GM21381 (cell line): ENCODE measurements at regions not wholly inside any gene's neighbourhood (a gene's known extent, or its start where the extent isn't known, plus 50 kb on each side); places are given as distances from the start of the nearest gene placed in this dataset.

Experiments used
- ATAC-seq: cut with Tn5 transposase; IDR thresholded peaks from one replicate; pipeline ENCODE4 v1.9.1; 2021; ENCODE audit warnings: mild to moderate bottlenecking, moderate library complexity; ENCODE audit not compliant: unreplicated experiment

DNA sequence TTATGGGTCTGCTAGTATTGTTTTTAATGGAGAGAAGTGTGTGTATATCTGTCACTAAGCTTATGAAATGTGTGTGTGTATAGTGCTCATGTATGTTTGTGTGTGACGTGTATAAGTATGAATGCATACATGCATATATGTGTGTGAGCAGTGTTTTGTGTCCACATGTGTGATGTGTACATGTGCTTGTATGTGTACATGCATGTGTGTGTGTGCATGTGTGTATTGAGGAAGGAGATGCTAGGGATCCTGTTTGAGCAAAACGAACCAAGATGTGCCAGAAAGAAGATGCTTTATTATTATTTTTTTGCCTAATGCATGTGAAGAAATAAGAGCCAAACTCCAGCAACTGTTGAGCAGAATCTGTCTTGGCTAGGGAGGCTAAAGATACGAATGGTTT is 301.3 kb upstream of the SKOR2 start:
- no peak for ATAC-seq

DNA sequence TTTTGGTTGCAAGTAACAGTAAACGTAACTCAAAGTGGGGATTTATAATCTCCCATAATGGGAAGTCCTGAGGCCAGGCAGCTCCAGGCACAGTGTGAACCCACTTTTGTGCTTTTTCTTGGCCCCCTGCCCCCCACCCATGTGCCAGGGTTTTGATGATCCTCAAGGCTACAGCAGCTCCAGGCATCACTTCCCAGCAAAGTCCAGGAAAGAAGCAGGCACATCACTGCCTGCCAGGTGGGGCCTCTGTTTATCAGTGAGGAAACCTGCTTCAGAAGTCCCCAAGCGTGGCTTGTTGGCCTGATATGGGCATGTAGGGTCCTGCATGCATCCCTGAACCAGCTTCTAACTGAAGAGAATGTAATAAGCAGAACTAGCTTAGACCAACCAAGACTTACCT is 299.2 kb upstream of the SKOR2 start:
- no peak for ATAC-seq

DNA sequence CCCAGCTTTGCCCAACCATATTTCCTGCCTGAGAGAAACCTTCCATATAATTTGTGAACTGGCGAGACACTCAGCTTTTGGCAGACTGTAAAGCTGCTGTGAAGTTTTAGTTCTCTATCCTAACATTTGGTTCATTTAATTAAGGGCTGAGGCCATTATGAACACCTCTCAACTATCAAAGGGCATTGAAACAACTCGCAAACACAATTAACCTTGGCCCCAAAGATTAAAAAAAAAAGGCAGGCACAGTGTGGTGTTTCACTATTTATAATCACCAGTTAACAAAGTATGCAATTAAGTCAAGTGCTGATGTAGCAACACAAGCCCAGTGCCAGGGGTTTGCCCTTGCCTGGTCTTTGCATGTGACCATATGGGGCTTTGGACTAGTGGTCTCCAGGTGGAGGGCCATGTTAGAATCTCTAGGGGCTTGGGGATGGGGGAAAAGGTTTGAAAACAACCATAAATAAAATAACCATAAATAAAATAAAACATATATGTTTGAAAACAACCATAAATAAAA is 297.6 kb upstream of the SKOR2 start:
- ATAC-seq, result no peak

DNA sequence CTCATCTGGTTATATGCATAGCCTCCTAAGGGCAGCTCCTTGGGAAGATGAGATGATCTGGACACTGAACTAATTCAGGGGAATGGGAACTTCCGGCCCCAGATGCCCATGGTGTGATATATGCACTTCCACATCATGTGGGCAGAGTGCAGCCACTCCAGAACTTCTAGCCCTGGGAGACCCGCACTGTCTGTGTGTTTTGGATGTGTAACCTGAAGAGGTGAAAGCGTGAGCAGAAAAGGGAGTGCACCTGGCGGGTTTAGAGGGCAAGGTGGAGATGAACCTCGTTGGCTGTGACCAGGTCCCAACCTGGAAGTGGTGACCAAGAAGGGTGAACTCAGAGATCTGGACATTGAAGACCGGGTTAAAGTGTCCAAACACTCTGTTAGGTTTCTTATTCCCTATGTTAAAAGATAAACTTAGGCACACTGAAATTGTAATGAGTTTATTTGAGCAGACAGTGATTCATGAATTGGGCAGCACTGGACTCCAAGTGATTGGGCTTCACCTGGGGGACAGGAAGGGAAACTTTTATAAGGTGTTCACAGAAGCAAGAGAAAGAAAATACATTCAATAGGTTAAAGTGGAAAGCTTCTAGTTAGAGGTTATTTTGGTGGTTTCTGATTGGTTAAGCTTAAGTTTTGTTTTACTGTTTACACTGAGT is 296.2 kb upstream of the SKOR2 start:
- ATAC-seq, result no peak

DNA sequence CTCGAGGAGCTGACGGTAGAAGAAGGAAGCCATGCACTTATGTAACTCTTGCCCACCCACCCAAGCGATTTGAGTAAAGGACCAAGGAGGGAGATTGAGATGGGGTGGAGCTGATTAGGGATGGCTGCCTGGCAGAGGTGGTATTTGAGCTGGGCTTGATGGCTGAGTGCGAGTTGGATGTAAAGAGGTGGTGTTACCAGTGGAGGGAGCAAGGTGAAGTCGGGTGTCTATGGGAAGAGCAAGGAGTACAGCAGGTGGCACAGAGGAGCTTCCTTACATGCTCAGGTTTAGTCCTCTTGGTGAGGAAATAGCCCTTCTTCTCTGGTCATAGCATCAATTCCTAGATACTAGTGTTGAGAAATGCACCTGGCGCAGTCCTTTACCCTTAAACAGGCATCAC is 294.2 kb upstream of the SKOR2 start:
- no peak for ATAC-seq

DNA sequence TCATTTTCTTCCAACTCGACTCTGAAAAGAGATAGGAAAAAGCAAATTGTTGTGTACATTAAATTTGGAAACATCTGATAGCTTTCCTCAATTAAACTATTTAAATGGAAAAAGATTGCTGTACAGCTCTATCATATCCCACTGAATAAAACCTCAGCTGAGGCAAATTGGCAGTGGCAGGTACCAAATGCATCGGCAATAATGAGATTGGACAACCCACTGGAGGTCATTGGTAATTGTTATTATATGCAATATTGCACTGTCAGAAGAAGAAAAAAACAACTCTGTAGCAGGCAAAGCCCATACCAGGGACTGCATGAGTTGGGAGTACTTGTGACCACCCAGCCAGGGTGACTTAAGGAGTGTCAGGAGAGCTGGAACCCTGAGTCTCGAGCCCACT is 291.6 kb upstream of the SKOR2 start:
- ATAC-seq, result no peak

DNA sequence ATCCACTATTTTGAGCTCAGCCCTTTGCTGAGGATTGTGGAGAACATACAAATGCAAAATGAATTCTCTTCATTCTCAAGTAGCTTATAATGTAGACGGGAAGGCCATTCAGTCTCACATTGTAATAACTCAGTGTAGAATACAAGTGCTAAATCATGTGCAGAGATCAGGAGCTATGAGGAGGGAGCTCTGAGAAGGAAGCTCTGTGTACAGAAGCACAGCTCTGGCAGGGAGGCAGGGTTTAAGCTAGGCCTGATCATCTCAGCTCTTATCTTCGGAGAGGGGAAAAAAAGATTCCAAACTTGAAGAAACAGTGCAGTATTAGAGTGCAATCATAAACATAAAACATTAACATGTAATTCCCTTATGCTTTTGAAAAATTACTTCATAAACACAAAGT is 291.1 kb upstream of the SKOR2 start:
- no peak for ATAC-seq

DNA sequence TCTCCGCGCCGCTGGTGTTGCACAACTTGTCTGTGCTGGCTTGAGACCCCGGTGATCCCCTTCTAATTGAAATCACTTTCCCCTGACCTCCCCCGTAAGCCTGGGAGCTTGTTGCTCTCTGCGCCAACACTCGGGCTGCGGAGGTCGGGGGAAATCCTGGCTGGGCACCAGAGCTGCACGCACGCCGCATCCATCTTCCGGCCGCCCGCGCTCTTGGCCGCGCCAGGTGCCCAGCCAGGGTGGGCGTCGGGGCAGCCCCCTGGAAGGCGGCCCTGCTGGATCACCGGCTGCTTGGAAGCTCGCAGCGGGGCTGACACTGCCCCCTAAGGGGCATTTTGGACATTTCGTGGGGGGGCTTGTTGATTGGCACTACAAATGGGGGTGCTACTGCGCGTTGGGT is 280.3 kb upstream of the SKOR2 start:
- no peak for ATAC-seq

DNA sequence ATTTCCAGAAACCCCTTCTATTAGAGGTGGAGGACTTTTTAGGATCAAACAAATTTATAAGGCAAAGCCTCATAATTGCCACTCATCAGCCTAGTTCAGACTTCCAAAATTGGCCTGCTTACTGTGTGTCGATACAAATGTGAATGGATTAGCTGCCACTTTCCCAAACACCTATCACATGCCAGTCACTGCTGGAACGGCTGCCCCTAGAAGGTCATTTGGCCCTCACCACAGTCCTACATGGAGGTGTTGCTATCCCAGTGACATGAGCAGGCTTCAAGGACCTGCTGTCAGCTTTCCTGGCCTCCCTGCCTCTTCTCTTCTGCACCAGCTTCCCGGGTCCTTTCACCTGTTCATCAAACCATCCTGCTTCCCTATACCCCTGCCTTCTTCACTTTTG is 279.2 kb upstream of the SKOR2 start:
- no peak for ATAC-seq

DNA sequence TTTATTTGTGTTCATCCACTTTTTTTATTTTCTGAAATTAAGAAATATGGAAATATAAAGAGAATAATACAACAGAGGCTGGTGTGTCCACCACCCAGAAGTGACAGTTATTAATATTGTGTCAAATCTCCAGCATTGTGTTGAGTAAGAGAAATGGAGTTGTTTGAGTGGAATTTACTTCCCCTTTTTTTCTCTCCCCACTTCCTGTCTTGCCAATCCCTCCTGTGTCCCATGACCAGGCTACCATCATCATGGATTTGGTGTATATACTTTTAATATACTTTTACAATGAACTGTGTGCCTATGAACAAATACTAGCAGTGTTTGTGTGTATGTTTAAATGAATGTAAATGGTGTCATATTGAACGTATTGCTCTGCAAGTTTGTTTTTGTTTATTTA is 276.9 kb upstream of the SKOR2 start:
- ATAC-seq, result no peak

DNA sequence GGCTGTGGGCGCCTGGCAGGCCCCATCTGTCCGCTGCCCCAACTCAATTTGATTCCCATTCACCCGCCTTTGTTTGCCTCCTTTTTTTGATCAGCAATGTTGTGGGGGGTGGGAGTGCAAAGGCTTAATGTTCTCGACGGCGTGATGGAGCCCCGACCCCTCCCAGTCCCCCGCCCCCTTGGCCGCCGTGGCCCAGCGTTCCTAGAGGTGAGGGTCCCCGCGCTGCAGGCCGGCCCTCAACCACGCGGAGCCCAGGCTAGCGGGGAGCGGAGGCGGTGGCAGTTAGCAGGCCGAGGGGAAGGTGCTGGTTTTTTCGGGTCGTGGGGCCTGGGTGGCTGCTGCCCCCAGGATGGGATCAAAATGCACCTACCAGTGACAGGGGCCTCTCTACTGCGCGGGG is 274.7 kb upstream of the SKOR2 start:
- no peak for ATAC-seq

DNA sequence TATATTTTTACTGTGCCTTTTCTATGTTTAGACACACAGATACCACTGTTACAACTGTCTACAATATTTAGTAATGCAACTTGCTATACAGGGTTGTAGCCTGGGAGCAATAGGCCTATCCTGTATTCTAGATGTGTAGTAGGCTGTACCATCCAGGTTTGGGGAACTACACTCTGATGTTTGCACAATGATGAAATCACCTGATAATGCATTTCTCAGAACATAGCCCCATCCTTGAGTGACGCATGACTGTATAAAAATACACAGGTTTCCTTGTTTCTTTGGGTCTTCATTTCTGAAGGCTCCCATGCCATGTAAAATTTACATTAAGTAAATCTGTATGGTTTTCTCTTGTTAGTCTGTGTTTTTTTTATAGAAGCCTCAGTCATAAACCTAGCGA is 270.9 kb upstream of the SKOR2 start:
- no peak for ATAC-seq

DNA sequence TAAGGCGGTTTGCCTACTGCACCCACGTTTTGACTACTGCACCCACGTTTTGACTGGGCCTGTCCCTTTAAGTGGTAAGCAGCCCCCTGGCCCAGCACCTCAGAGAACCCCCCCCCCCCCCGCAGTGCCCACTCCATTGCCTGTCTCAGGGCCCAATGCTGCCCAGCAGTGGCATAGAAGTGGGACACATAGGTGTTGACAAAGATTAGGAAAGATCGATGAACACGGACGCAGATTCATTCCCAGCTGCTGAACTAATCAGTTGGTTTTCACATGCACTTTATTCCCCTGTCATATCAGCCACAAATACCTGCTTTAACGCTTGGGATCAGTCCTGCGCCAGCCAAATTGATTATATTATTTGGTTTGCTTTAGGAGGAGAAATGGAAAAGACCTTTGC is 268.8 kb upstream of the SKOR2 start:
- ATAC-seq, result no peak

DNA sequence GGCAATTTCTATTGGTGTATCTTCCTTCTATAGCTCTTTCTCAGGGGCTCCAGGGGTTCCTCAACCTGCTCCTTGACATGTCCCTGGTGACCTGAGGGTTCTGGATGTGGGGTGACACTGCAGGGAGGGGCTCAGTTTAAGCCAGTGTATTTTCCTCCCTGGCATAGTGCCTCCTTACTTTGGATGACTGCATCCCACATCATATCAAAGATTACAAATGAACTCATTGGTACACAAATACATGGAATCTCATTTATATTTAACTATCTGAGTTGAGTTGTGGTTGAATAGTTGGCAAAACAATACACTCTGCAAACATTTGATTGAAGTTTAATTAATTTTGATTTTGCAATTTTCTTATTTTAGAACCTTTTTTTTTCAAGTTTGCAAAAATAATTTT is 268.2 kb upstream of the SKOR2 start:
- ATAC-seq, result no peak

DNA sequence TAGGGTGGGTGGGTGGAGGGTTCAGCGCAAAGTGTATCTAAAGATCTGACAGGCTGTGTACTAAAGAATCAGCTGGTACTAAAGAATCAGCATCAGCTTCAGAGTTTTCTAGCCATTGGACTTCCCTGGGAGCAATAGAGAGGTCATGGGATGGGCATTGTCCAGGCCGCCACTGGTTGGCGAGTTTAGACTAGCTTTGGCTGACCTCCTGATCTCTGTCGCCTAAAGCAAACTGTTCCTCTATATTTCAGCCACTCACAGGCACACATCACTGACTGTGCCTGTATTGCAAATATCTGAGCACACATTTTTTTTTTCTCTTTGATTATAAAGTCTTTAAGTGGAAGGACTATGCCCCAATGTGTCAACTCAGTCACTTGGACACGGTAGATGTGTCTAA is 267.8 kb upstream of the SKOR2 start:
- ATAC-seq, result no peak

DNA sequence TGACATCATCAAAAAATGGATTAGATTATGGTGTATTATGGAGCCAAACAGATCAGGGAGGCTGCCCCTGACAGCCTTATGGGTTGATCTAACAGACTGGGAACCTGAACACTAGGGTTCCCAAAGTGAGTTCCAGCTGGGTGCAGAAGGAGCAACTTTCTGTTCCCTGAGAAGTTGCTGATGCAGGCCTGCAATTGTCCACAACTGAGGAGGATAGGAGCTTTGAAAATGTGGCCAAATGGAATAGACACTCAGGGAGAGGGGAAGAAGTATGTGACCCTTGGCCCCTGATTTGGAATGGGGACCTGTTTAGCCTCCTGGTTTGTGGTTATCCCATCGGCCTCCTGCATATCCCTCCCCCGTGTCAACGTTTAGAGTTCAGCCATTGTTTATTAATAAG is 262.2 kb upstream of the SKOR2 start:
- no peak for ATAC-seq

DNA sequence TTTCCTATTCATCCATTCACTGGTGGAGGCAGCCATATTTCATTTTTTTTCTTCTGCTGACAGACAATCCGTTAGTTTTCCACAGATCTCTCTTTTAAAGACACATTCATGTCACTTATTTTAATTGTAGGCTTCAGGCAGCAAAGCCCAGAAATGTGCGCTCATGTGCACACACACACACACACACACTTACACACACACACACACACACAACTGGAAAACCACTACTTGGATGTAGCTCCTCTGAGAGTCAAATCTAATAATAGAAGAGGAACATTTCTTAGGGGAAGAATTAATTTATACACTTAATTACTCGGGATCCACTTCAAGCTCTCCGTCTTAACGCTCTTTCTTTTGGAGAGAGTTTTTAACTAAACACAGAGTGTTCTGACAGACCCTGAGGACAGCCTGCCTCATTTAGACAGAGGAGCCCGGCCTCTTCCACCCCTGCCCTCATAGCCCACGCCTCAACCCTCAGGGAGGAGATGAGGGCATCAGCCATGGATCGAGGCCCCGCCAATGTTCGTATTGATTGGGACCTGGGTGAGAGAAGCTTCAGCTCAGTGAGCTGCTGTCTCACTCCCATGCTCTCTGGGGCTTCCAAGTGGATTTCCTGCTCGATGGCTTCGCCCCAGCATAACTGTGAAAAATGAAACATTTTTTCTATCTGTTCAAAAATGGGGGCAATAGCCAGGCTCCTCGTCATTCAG is 261.4 kb upstream of the SKOR2 start:
- ATAC-seq, result no peak

DNA sequence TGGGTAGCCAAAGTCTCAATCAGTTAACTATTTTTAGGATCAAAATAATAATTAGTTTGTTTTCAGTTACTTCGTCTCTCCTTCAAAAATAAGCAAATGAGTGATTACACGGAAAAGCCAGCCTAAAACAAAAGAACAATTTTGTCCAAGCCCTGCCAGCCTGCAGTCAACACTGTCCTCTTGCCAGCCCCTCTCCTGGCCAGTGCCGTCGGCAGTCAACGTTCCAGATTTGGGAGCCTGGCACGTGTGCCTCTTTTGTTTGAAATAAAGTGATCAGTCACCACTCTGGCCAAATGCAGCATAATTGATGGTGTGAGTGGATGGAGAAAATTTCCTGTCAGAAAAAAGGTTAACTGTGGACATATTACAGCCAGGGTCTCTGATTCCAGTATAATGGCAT is 260.6 kb upstream of the SKOR2 start:
- ATAC-seq, result no peak

DNA sequence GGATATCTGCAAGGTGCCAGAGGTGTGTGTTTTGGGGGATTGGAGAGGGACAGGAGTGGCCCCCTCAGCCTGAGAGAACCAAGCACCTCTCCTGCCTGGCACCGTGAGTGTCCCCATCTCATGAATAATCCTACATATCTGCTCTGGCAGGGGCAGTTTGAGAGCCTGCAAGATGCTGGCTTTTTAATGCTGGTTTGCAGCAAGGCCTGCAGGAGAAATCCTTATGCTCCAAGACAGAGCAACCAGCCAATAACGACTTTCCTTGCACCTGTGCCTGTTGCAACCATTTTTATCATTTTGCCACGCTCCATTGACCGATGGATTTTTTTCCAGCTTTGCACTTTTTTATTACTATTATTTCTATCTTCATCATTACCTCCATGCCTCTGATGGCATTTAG is 259.4 kb upstream of the SKOR2 start:
- no peak for ATAC-seq

DNA sequence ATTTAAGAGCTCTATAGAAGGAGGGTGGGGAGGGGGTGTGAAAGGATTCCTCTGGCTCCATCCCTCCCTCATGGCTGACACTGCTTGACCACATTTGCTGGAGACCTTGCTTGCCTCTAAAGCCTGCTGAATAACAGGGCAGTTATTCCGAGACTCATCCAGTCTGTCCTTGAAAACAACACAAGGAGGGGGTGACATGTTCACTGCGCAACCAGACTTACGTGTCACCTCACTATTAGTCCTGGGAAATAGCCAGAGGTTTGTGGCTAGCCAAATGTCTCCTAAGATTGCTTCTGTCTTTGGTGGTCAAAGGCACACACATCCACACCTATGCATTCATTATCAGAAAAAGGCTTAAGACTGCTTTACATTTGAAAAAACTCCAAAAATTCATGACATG is 256.2 kb upstream of the SKOR2 start:
- ATAC-seq, result no peak

DNA sequence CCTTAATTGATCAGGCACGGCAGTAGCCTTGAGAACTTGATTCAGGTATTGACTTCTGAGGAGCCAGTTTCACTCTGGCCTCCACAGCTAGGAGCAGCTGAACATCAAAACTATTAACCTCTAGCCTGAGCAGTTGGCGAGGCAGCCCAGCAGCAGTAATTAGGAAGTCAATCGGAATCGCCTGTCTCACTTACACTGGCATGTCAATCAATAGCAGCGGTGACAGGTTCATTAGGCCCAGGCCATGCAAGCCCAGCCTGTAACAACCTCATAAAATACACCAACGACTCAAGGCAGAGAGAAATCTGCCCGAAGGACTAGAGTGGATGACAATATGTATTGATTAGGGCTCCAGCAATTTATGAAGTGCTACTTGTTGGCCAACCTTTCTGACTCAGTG is 255.4 kb upstream of the SKOR2 start:
- ATAC-seq, result no peak

DNA sequence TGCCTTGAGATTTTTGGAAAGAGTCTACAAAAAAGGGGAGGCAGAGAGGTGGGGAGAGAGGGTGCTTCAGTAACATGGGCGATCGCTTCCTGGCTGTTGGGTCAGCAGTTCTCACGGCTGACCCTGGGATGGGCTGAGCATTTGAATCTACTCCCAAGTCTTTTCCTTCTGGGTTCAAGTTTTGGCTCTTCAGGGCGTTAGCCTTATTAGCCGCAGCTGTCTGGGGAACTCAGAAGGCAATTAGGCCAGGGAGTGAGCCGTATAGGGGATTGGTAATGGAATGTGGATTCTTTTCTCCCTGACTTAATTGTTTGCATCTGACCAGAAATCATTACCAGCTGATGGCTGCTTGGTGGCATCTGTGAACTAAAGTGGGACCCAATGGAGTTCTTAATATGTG is 250.5 kb upstream of the SKOR2 start:
- ATAC-seq, result no peak

DNA sequence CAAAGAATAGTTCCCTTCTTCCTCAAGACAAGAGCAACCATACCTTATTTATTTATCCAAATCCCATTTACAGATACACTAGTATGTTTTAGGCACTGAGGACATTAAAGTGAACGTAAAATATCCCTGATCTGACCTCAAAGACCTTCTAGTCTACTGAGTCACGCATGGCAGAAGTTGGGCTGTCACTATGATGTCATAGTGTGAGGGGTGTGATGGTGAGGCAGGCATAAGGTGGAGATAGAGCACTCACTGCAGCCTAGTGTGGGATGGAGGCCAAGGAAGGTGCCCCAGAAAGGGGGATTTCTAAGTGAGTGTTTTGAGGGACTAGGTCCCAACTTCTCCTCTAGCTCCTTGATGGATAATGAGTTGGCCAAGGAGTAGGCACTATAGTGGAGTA is 249.5 kb upstream of the SKOR2 start:
- no peak for ATAC-seq
